GM18907 (cell line): ENCODE measurements at regions not wholly inside any gene's neighbourhood (a gene's known extent, or its start where the extent isn't known, plus 50 kb on each side); places are given as distances from the start of the nearest gene placed in this dataset.

Experiments used
- ATAC-seq: cut with Tn5 transposase; IDR thresholded peaks from one replicate; pipeline ENCODE4 v1.9.1; 2021; ENCODE audit warnings: mild to moderate bottlenecking, moderate library complexity; ENCODE audit not compliant: unreplicated experiment

DNA sequence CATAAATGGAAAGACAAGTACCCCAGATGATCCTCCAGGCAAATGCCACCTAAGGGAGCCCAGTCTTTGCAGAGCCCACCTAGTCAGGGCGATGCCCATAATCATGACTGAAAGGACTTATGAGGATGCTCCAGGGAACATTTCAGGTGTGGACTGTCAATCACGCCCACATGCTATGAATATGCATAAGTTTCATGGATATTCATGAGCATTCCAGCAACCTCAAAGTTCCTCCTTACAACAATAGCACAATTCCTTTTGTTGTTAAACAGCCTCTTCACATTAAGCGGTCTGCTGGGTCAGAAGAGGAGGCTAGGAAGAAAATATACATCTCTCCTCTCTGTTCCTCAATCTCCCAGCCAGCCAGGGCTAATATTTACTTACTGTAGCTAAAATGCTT is 161.6 kb downstream of the C5orf15 start:
- no peak for ATAC-seq

- ATAC-seq = no peak
Measured at GRCh38 chr5:133801955-133802751, 166.3 kb downstream of the C5orf15 start.

GRCh38 chr5:133801431-133801830 is 167.0 kb downstream of the C5orf15 start:
- no peak for ATAC-seq

DNA sequence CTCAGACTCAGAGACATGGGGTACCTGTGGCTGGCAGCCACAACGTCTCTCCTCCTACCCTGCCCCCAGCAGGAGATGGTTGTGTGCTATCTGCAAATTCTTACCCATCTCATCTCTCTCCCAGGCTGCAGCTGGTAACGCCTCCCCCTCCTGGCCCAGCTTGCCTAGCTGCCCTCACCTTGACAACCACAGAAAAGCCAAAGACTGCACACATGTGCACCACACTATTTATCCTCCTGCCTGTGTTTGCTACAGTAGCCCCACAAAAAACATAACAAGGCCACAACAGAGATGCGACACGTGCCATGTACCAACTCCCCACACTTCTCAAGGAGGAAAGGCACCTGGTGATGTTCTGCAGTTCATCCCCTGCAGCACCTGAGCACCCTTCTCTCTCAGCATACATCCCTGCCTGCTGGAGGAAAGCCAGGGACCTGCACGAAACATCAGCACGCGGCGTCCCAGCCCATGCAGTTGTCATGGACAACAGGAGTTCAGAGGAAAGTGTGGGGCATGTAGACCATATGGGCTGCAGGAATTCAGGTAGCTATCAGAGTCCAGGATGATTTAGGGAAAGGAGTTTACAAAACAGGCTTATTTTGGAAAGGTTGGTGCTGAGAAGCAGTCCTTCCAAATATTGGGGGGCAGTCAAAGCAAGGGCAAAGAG is 168.7 kb downstream of the C5orf15 start:
- ATAC-seq = no peak

DNA sequence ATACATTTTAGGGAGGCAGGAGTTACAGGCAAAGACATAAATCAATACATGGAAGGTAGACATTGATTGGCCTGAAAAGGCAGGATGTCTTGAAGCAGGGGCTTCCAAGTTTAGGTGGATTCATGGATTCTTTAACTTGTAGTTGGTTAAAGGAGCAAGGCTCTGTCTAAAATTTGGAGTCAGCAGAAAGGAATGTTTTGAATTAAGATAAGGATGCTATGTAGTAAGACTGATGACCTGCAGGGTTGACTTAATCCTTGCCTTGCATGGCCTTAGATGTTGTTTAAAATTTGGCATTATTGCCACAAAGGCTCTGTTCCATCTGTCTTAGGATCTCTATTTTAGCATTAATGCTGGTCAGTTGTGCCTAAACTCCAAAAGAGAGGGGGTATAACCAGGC is 171.3 kb downstream of the C5orf15 start:
- ATAC-seq = no peak

GRCh38 chr5:133796186-133796585 is 172.2 kb downstream of the C5orf15 start:
- ATAC-seq = no peak

DNA sequence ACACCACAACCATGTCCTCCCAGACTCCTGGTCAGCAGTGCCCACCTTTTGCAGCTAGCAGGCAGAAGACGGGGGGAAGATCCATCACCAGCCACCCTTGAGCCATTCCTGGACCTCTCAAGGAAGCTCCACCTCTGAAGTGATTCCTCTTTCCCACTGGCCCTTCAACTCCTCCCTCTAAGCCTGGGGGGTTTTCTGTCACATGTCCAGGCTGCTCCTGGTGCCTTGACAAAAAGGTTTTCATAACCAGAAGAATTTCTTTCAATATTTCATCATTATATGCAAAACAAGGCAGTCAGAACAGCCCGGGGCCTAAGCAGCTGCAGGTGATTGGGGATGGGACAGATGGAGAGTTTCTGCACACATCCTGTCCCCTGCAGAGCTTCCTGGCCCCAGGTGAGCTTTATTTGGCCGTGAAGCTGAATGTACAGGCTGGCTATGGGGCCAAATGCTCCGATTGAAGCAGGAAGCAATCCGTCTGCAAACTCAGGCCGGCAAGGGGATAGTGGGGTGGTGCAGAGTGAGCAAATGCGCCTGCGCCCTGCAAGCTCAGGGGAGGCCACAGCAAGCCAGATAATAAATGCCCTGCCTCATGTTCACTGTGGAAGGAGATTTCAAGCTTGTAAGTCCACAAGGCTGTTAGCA is 173.5 kb downstream of the C5orf15 start:
- ATAC-seq = no peak

- no peak for ATAC-seq
Measured at GRCh38 chr5:133793756-133794465, 174.5 kb downstream of the C5orf15 start.

DNA sequence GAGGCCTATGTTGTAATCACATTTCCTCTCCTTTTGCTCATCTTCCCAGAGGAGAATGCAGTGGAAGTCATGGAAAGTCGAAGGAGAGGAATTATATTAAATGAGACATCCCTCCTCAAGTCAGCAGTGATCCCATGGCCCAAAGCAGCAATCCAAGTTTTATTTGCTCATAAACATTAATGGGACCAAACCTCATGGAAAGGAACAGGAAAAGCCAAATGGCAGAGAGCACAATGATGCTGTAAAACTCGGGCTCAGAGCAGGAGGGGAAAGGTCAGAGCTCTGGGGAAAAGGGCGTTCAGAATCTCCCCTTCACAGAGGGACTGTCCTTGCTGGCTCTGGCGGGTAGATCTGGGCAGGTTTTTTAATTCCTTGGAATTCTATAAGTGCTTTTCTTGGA is 175.8 kb downstream of the C5orf15 start:
- no peak for ATAC-seq

- ATAC-seq = no peak
Measured at GRCh38 chr5:133792024-133792423, 176.4 kb downstream of the C5orf15 start.

GRCh38 chr5:133790898-133791297 is 177.5 kb downstream of the C5orf15 start:
- ATAC-seq = no peak

DNA sequence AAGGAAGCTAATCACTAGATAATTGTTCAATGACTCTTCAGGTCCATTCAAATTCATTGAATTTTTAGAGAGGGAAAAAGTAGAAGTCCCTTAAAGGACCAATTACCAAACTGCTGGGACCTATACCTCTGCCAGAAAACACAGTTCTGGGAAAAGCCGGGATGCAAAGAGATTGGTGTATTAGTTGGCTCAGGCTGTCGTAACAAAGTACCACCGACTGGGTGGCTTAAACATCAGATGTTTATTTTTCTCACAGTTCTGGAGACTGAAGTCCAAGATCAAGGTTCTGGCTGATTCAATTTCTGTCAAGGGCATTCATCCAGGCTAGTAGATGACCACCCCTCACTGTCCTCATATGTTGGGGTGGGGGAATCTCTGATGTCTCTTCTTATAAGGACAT is 177.1 kb upstream of the FSTL4 start:
- ATAC-seq = no peak

DNA sequence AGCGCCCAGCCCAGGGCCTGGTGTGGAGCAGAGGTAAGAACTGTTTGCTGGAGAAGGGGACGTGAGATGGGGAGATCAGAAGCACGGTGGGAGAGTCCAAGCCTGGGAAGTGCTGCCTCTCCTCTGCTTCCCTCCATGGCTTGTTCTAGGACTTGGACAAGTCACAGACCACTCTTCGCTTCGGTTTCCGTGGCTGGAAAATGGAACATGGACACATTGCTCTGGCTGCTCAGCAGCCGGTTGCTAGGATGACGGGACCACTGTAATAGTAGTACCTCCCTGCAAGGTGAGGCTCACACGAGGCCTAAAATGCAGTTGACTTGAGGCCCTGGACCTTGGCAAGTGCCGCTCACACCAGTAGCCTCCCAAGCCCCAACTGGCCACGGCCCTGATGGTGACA is 175.8 kb upstream of the FSTL4 start:
- no peak for ATAC-seq

GRCh38 chr5:133786420-133786819 is 174.1 kb upstream of the FSTL4 start:
- ATAC-seq = no peak

GRCh38 chr5:133785182-133785581 is 172.8 kb upstream of the FSTL4 start:
- ATAC-seq = no peak

DNA sequence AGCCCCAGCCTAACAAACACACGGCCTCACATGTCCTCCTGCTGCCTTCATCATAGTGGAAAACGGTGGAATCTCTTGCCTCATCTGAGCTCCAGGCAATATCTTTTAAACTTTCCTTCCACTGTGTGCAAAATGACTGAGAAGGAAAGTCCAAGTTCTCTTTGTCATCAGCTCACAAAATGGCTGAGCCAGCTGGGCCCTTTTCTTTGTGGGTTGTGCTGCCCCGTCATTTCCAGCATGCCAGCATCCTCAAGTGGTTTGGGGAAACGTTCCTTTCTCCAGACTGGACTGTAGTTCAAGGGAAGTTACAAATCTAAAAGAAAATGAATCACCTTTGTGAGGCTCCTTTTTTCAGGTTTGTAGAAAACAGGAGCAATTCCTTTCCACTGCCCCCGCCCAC is 171.1 kb upstream of the FSTL4 start:
- no peak for ATAC-seq

- ATAC-seq = no peak
Measured at GRCh38 chr5:133782736-133783135, 170.4 kb upstream of the FSTL4 start.

DNA sequence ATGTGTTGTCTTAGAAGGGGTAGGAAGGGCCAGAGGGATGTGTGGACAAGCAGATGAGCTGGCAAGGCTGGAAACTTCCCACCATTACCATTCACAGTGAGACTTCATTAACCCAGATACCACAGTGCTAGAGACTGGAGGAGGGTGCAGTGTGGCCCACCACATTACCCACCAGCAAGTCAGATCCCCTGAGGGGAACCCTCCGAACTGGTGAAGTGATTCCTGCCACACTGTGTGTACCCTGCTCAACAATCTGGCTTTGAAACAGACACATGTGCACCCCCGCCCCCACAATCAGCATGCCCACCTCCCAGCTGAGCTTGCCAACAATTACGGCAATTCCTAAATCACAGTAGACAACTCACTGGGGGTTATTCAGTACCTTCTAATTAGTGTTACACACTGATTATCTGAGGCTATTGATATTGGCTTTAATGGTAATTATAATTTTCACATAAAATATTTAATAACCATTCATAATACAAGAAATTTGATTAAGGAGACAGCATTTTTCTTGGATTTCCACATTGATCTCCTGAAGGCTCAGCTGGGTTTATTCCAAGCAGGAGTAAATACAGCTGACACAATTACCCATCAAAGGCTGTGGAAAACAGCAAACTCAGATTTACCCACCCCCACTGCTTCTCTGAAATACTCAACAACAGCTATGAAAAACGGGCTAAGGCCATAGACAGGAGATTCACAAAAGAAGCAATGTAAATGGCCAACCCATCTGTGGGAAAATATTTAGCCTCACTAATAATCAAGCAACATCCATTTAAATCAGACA is 169.3 kb upstream of the FSTL4 start:
- ATAC-seq = no peak

GRCh38 chr5:133780619-133781280 is 168.4 kb upstream of the FSTL4 start:
- no peak for ATAC-seq

DNA sequence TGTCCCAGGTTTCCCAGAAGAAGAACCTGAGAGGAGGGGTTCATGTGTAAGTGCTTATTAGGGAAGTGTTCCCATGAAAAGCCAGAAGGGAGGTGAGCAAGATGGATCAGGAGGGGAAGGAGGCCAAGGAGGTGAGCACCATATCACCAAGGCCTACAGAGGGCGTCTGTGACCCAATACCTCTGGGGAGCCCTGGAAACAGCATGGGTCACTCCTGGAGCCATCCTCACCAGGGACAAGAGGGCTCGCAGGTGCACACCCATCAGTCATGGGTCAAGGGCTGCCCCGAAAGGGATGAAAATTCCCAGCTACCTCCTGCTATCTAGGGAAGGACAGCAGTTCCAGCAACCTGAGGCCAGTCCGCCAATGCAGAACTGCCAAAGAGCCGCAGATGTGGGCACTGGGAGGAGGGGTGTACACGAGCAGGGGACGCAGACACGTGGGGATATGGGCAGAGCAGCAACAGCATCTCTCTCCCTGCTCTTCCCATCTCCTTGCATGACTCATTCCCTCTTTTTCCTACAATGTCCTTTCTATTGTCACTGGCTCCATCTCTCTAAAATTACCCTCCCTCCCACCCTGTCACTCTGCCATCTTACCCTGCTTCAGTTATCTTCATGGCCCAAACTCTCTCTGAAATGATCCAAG is 167.6 kb upstream of the FSTL4 start:
- no peak for ATAC-seq
